ENCODE measurements at regions not wholly inside any gene's neighbourhood (a gene's known extent, or its start where the extent isn't known, plus 50 kb on each side); places are given as distances from the start of the nearest gene placed in this dataset.
A peak's percentile ranks its signal among the peaks of the same experiment; 100 is the strongest.

DNA sequence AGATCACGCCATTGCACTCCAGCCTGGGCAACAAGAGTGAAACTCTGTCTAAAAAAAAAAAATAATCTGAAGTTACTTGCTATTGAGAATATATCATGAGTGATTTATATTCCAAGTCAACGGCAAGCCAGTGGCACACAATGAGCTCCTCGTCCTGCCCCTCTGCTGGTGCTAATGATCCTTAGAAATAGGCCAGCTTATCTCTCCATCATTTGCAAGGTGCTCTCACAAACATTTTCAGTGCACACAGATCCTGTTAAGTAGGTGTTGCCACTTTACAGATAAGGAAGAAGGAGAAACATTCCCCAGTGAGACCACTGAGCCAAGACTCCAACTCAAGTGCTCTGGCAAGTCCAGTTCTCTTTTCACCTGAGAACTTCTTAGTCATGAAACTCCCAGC lies 91.3 kb upstream of the GPR45 start:
- DNase-seq: no peak

DNA sequence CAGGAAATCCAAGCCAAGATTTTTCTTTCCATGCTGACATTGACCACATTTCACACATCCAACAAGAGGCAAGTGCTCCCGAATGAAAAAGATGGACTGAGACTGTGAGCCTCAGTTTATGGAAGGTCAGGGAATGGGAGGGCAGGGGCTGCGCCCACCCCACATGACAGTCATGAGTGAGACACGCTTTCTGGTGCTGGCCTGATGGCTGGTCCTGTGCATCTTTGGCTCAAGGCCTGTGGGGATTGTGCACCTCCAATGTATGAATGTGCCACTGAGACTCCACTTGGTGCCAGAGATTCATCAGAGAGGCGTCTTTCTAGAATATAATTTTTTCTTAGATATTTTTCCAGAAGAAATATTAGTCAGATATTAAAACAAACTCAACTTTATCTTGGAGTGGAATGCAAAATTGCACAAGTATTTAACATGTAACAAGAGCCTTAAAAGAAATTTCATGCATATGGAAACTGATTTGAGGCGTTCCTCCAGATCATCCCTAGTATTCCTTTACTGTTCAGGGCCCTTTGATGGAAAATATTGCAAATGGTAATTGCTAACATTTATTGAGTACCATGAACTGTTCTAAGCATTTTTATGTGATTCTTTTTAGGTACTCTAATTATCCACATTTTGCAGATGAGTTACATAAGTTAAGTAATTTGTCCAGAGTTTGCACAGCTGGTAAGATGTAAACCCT lies 87.3 kb upstream of the GPR45 start:
- DNase-seq: no peak

GRCh38 chr2:105156166-105156565 lies 85.4 kb upstream of the GPR45 start:
- no peak for DNase-seq

DNA sequence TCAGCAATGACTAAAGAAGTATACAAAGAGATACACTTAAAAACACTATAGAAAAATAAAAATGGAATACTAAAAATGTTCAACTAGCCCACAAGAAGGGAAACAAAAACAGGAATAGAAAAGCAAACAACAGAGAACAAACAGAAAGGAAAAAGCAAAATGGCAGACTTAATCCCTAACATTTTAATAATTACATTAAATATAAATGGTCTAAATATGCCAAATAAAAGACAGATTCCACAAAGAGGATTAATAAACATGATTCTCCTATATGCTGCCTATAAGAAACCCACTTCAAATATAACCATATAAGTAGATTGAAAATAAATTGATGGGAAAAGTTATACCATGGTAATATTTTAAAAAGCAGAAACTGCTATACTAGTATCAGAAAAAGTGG lies 83.5 kb upstream of the GPR45 start:
- no peak for DNase-seq

DNA sequence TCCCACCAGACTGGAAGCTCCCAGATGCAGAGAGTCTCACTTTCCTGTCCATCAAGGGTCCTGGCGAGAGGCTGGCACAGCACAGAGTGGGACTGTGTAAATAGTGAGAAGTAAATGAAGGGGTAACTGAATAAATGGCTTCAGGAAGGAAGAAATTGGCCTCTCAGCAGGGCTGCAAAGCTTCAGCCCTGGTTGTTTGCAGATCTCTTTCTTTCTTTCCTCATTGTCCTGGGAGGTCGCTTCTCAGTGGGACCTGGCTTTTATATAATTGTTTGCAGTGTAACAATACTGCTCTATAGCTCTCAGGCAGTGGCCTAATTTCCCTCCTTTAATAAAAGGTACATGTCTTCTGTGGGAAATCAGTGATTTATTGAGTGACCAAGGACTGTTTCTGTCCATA lies 74.9 kb upstream of the GPR45 start:
- no peak for DNase-seq

DNA sequence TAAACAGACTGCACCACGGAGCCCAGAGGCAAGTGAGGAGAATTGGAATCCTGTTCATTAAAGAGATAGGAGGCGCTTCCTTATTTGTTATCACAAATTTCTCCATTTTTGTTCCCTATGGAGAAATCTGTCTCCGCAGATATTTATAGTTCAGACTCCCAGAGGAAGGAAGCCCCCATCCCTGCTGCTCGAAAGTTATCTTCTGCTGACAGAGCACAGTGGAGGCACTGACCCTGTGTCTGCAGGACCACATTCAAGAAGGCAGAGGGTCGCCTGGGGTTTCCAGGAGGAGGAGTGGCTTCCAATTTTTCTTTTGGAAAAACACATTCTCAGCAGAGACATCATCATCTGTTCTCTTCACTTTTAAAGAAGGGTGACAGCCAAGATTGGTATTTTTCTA lies 73.0 kb upstream of the GPR45 start:
- no peak for DNase-seq

GRCh38 chr2:105175231-105175630 lies 66.3 kb upstream of the GPR45 start:
- no peak for DNase-seq

- no peak for DNase-seq
These were observed 65.1 kb upstream of the GPR45 start for GRCh38 chr2:105176429-105176828.

DNA sequence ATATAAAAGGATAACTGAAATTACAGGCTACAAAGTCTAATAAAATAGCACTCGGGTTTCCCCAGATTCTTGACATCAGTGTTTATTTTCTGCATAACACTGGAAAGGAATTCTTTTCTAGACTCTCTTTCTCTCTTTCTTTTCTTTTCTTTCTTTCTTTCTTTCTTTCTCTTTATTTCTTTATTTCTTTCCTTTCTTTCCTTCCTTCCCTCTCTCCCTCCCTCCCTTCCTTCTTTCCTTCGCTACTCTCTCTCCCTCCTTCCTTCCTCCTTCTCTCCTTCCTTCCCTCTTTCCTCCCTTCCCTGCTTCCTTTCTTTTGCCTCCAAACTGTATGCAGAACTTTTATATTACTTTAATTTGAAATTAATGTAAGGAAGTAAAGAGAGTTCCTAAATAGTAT lies 64.5 kb upstream of the GPR45 start:
- DNase-seq: no peak

GRCh38 chr2:105177536-105178254 lies 63.8 kb upstream of the GPR45 start:
- no peak for DNase-seq

DNA sequence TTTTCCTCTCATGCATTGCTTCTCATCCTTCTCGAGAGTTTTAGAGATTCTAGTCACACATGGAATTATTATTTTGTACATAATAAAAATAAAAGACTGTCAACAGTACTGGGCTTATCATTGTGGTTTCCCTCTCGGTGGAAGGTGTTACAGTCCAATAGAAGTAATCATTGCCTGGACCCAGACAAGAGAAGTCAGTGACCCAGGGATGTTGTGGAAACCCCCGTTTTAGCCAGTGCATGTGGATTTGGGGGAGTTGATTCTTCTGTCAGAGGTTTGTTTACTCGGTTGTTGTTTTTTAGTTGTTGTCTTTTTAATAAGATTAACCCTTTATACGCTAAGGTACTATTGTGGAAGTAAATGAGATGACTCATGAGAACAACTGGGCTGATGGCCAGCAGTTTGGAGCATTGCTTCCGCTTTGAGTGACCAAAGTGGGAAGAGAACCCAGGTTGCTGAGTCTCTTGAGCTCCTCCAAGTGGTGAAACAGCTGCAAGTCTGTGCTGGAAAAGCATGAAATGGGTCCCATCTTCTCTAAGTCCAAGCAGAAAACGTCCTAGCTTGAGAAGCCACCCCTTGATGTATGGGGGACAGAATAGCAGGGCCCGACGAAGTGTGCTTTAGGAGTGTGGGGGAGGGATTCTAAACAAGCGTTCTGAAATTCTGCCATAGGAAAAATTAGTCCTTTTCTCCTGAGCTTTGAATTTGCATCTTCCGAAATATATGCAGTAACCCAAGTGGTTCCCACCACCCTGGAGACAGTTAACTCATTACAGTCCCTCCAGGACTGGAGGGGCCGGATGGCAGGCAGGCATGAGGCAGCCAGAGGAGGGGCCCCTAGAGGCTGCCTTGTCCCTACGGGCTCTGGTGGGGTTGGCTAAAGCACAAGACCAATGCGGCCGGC lies 61.8 kb upstream of the GPR45 start:
- no peak for DNase-seq

GRCh38 chr2:105180491-105180972 lies 61.0 kb upstream of the GPR45 start:
- DNase-seq: no peak

DNA sequence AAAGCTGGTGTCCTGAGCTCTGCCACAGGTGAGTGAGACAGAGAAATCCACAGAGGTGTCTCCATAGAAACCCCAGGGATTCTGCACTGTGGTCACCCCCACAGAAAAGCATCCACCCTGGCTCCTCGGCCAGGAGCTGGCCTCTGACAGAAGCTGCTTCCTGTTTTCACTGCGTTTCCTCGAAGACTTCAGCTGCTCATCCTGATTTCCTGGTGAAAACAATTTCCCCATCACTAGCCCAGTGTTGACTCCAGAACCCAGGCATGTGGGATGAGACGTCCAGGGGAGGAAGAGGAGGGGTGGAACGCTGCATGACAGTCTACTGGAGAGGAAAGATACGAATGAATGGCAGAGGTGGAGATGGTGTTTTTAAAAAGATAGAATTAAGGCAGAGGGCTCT lies 60.3 kb upstream of the GPR45 start:
- no peak for DNase-seq

DNA sequence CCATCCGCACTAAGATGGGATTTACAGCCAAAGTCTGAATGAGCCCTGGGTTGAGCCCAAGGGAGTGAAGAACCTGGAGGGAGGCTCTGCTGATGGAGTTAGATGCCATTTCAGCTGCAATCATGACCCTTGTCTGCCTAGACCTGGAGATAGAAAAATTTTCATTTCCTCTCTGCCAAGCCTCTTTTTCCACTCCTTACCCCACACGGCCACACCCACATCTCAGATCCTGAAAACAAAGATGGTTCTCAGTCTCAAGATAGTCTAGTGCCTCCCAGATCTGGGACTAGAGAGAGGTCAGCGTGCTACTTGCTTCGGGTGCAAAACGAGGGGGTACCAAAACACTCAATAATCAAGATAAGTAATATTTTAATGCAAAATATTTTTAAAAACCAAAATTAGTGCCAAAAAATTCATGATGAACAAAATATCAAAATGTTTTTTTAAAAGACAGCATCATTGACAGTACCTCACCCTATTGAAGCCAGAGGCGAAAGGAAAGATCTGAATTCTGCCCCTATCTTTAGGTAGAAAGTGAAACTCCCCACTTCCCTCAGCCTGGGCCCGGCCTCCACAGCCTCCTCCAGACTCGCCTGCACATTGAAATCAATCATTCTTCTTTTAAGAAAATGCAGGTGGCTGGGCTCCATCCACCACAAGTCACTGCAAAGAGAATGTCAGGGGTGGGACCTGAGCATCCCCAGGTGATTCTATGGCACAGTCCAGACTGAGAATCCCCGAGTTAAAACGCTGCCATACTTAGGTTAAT lies 57.8 kb upstream of the GPR45 start:
- no peak for DNase-seq

DNA sequence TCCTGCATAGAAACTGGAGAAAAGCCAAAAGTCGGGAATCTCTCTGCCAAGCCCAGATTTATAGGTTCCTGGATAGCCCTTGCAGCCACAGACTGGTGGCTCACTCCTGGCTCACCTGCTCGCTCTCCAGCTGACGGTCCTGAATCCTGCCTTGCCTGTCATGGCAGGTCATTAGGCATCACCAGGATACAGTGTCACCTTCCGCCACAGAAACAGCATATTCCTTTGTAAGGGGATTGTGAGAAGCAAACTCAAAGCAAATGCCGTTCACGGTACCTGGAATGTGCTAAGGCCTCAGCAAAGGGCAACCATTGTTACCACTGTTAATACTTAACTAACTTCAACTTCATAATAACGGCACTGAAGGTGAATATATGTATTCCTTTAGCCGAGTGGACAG lies 57.1 kb upstream of the GPR45 start:
- peak; percentile 72 for DNase-seq

DNA sequence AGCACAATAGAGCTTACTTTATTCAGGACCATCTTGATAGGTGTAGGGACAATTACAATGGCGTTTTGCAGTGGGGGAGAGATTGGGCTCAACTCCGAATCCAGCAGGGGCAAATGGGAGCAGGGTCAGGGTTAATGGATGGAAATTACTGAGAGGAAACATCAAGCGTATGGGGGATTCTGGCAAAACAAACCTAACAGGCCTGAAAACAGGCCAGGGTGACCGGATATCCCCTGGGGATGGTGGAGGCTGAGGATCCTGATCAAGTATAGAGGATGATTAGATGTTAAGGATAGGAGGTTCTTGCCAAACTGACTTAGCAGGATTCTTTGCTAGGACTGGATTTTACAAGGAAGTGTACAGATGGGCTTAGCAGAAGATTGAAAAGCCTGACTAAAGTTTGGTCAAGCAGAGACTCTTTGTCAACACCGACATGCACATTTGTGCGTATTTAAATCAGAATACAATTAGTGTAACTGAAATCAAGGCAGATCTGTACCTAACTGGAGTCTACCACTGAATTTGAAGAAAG lies 54.5 kb upstream of the GPR45 start:
- DNase-seq: no peak

DNA sequence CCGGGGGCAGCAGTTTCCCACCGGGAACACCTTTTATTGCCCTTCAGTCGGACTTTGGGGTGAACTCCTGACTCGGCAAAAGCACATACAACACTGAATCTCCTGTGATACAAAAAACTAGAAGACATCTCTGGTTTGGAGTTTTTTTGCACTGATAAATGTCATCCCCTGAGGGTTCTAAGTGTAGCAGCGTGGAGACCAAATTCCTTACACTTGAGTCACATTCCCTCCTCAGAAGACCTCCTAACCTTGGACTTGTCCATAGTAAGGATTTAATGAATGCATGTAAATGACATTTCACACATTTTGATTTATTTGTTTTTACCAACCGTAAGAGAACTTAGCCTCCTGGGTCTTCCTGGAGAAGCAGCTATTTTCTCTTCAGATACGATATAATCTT lies 54.0 kb upstream of the GPR45 start:
- DNase-seq: no peak

- no peak for DNase-seq
These were observed 53.2 kb upstream of the GPR45 start for GRCh38 chr2:105188343-105188742.
